Vagina (tissue), 2 donors: ENCODE measurements at regions not wholly inside any gene's neighbourhood (a gene's known extent, or its start where the extent isn't known, plus 50 kb on each side); places are given as distances from the start of the nearest gene placed in this dataset.
A peak's percentile ranks its signal among the peaks of the same experiment; 100 is the strongest.

Source experiments
- POLR2A ChIP-seq, 2 donors: fragments of 450-650 bp; IDR thresholded peaks; one replicate each; pipeline ENCODE4 v1.6.1; 2017; ENCODE audit warnings: antibody characterized with exemption in 2 of 2, mild to moderate bottlenecking in 2 of 2, moderate library complexity in 2 of 2
- POLR2AphosphoS5 ChIP-seq, 2 donors: sonication (generic); formaldehyde crosslinking; IDR thresholded peaks; one replicate each; pipeline ENCODE4 v1.9.0; 2017; ENCODE audit warnings: antibody characterized with exemption in 2 of 2, mild to moderate bottlenecking in 2 of 2, low read depth in 1 of 2; ENCODE audit not compliant: insufficient read depth in 1 of 2
- TF ChIP-seq, protein P1 (sequence below), 3 experiments: fragments of 450-650 bp in 2 of 3; fragments of 200-600 bp in 1 of 3; sonication (generic) in 1 of 3; IDR thresholded peaks; one replicate each; pipeline ENCODE4 v1.5.1; 2017 to 2019; ENCODE audit warnings: antibody characterized with exemption in 3 of 3, mild to moderate bottlenecking in 2 of 3, moderate library complexity in 2 of 3

DNA sequence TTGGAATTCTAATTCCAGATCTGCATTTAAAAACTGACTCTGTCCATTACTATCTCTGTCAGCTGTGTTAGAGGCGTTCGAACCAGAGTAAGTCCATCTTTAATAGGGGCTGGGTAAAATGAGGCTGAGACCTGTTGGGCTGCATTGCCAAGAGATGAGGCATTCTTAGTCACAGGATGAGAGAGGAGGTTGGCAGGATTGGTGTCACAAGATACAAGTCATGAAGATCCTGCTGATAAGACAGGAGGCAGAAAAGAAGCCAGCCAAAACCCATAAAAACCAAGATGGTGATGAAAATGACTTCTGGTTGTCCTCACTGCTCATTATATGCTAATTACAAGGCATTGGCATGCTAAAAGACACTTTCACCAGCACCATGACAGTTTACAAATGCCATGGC, 356.3 kb upstream of the ISX start:
- TF ChIP-seq, protein P1, sequence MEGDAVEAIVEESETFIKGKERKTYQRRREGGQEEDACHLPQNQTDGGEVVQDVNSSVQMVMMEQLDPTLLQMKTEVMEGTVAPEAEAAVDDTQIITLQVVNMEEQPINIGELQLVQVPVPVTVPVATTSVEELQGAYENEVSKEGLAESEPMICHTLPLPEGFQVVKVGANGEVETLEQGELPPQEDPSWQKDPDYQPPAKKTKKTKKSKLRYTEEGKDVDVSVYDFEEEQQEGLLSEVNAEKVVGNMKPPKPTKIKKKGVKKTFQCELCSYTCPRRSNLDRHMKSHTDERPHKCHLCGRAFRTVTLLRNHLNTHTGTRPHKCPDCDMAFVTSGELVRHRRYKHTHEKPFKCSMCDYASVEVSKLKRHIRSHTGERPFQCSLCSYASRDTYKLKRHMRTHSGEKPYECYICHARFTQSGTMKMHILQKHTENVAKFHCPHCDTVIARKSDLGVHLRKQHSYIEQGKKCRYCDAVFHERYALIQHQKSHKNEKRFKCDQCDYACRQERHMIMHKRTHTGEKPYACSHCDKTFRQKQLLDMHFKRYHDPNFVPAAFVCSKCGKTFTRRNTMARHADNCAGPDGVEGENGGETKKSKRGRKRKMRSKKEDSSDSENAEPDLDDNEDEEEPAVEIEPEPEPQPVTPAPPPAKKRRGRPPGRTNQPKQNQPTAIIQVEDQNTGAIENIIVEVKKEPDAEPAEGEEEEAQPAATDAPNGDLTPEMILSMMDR (IDR thresholded peaks at IDR 0.05), result no peak
- TF ChIP-seq POLR2A (IDR thresholded peaks at IDR 0.05) (no peak), POLR2AphosphoS5 (IDR thresholded peaks at IDR 0.05; ENCODE audit: insufficient read depth in 1 of 2, low read depth in 1 of 2) (peak in 1 of 2 donors; percentile 53)
